HCT116 (cell line): ENCODE measurements at regions not wholly inside any gene's neighbourhood (a gene's known extent, or its start where the extent isn't known, plus 50 kb on each side); places are given as distances from the start of the nearest gene placed in this dataset.

Experiments used
- ATAC-seq: fragments of 200-7000 bp; cut with Tn5 transposase; 2 replicates; pipeline ENCODE4 v1.9.1; 2020; ENCODE audit warnings: mild to moderate bottlenecking, moderate library complexity
- BruUV-seq: library from RNA; stranded (reverse); fragments of 400-500 nt; replicated peaks from 2 replicates; lab custom pipeline; 2021; lab: Mats Ljungman, UMichigan
- CTCF ChIA-PET: fragments of 300-600 bp; sonication (Branson Sonifier 250); formaldehyde crosslinking; loops from one replicate; lab custom pipeline; 2021; ENCODE audit warnings: antibody characterized with exemption; lab: Charles Lee
- POLR2A ChIA-PET: fragments of 300-600, 350-600 bp; sonication (Branson Sonifier 250); formaldehyde crosslinking; loops from one replicate; lab custom pipeline; 2021; ENCODE audit warnings: antibody characterized with exemption; lab: Charles Lee
- RAD21 ChIA-PET, 2 experiments: fragments of 300-600 bp; sonication (Branson Sonifier 250); formaldehyde crosslinking; loops; one replicate each; lab custom pipeline; 2023; ENCODE audit warnings: low total read pairs in 2 of 2; ENCODE audit not compliant: uncharacterized antibody in 2 of 2, unreplicated experiment in 2 of 2, low non-redundant PET in 1 of 2; lab: Charles Lee
- DNase-seq: peaks from one replicate; pipeline ENCODE4 v3.0.0-alpha.2; 2010; ENCODE audit warnings: low read depth, low spot score
- H2AFZ ChIP-seq: fragments of 200-600 bp; shearing (Covaris generic), sonication (generic); 2 replicates; pipeline ENCODE4 v1.6.1; 2017; ENCODE audit warnings: low read depth, mixed run types, mixed read lengths, antibody characterized with exemption, low read length; ENCODE audit not compliant: poor library complexity, severe bottlenecking
- H3K27ac ChIP-seq: 2 replicates; pipeline ENCODE4 v1.5.1; 2012; ENCODE audit warnings: low read depth, low read length
- H3K27me3 ChIP-seq: fragments of 200-600 bp; sonication (generic); 2 replicates; pipeline ENCODE4 v1.6.1; 2016; ENCODE audit warnings: mixed run types, low read length, mixed read lengths; ENCODE audit not compliant: insufficient read depth
- H3K36me3 ChIP-seq, 2 experiments: fragments of 200-500 bp in 1 of 2; fragments of 200-600 bp in 1 of 2; sonication (Bioruptor generic) in 1 of 2; sonication (generic) in 1 of 2; 2 replicates each; pipeline versions ENCODE4 v1.5.1 to v1.6.1; 2014 to 2016; ENCODE audit warnings: low read length in 2 of 2, inconsistent platforms in 1 of 2, mixed read lengths in 1 of 2, mixed run types in 1 of 2; ENCODE audit not compliant: insufficient read depth in 2 of 2, control insufficient read depth in 1 of 2
- H3K4me1 ChIP-seq, 2 experiments: fragments of 200-600 bp in 1 of 2; sonication (generic) in 1 of 2; 2 replicates each; pipeline versions ENCODE4 v1.5.1 to v1.6.1; 2012 to 2017; ENCODE audit warnings: low read length in 2 of 2, inconsistent platforms in 1 of 2, mild to moderate bottlenecking in 1 of 2, mixed read lengths in 1 of 2, mixed run types in 1 of 2, moderate library complexity in 1 of 2; ENCODE audit not compliant: insufficient read depth in 2 of 2, control insufficient read depth in 1 of 2
- H3K4me2 ChIP-seq: fragments of 200-600 bp; sonication (generic); 2 replicates; pipeline ENCODE4 v1.6.1; 2017; ENCODE audit warnings: mixed run types, low read length, mixed read lengths
- H3K4me3 ChIP-seq, 2 experiments: fragments of 200-600 bp in 1 of 2; sonication (generic) in 1 of 2; replicated peaks in 1 of 2; 2 replicates each; pipeline ENCODE4 v1.5.1; 2011 to 2016; ENCODE audit warnings: low read length in 2 of 2, control low read depth in 1 of 2, low read depth in 1 of 2, mild to moderate bottlenecking in 1 of 2, mixed read lengths in 1 of 2, mixed run types in 1 of 2
- H3K79me2 ChIP-seq: fragments of 200-600 bp; sonication (generic); 2 replicates; pipeline ENCODE4 v1.6.1; 2017; ENCODE audit warnings: mild to moderate bottlenecking, mixed run types, low read length, moderate library complexity, mixed read lengths; ENCODE audit not compliant: insufficient read depth
- H3K9ac ChIP-seq: fragments of 200-600 bp; sonication (generic); 2 replicates; pipeline ENCODE4 v1.6.1; 2016; ENCODE audit warnings: low read length, mixed read lengths
- H3K9me2 ChIP-seq: fragments of 200-600 bp; sonication (generic), shearing (Covaris generic); 2 replicates; pipeline ENCODE4 v1.6.1; 2017; ENCODE audit warnings: mixed run types, mild to moderate bottlenecking, moderate library complexity; ENCODE audit not compliant: insufficient read depth
- H3K9me3 ChIP-seq, 2 experiments: fragments of 200-500 bp in 1 of 2; fragments of 200-600 bp in 1 of 2; sonication (Bioruptor generic) in 1 of 2; sonication (generic) in 1 of 2; 2 replicates each; pipeline ENCODE4 v1.6.1; 2014 to 2017; ENCODE audit warnings: low read length in 2 of 2, mixed read lengths in 2 of 2, inconsistent platforms in 1 of 2, low read depth in 1 of 2, mild to moderate bottlenecking in 1 of 2, mixed run types in 1 of 2, moderate library complexity in 1 of 2; ENCODE audit not compliant: control insufficient read depth in 1 of 2, insufficient read depth in 1 of 2
- H4K20me1 ChIP-seq: fragments of 200-600 bp; sonication (generic), shearing (Covaris generic); 2 replicates; pipeline ENCODE4 v1.6.1; 2017; ENCODE audit warnings: mixed run types, mild to moderate bottlenecking, moderate library complexity; ENCODE audit not compliant: insufficient read depth
- CBX3 ChIP-seq: IDR thresholded peaks from 2 replicates; pipeline ENCODE4 v1.6.1; 2012; ENCODE audit warnings: low read depth
- EGR1 ChIP-seq: IDR thresholded peaks from 2 replicates; pipeline ENCODE4 v1.6.1; 2012; ENCODE audit warnings: low read depth
- POLR2AphosphoS5 ChIP-seq: IDR thresholded peaks from 2 replicates; pipeline ENCODE4 v1.6.1; 2011; ENCODE audit warnings: mild to moderate bottlenecking, low read depth, low read length, moderate library complexity
- RAD21 ChIP-seq: IDR thresholded peaks from 2 replicates; pipeline ENCODE4 v1.6.1; 2012; ENCODE audit warnings: low read depth, mild to moderate bottlenecking
- REST ChIP-seq: IDR thresholded peaks from 2 replicates; pipeline ENCODE4 v1.6.1; 2012; ENCODE audit warnings: low read depth
- SRF ChIP-seq: IDR thresholded peaks from 2 replicates; pipeline ENCODE4 v1.6.1; 2012; ENCODE audit warnings: low read depth
- ZNF274 ChIP-seq: fragments of 200-500 bp; sonication (Bioruptor generic); IDR thresholded peaks from 2 replicates; pipeline ENCODE4 v1.6.1; 2014; ENCODE audit warnings: mild to moderate bottlenecking, low read depth, low read length, inconsistent platforms
- intact Hi-C: fragments of 100-400 bp; cut with micrococcal nuclease; formaldehyde crosslinking; loops from 2 replicates; pipeline ENCODE4 v1.10.0; 2022

- ATAC-seq = no peak
- no peak overlapping the region for H3K4me2 ChIP-seq
- peaks cover 5% of the 10 kb centered on the region for H3K27me3 ChIP-seq
- H3K36me3 ChIP-seq = no peaks in the 10 kb centered on the region
- H3K79me2 ChIP-seq = no peaks in the 10 kb centered on the region
- H3K9ac ChIP-seq = no peak overlapping the region
- no peak overlapping the region for H3K4me3 ChIP-seq
- no peaks in the 10 kb centered on the region for H3K4me1 ChIP-seq
- no peaks in the 10 kb centered on the region for H3K9me2 ChIP-seq
- H2AFZ ChIP-seq = no peak overlapping the region
- TF ChIP-seq CBX3 (no peak), POLR2AphosphoS5 (no peak), SRF (no peak), REST (no peak), RAD21 (no peak), EGR1 (no peak), ZNF274 (no peak)
- TF ChIP-seq, all 23 proteins: peak for 0
- ChIA-PET CTCF (no interaction called here), POLR2A (no interaction called here), RAD21 (no interaction called here)
- Histone ChIP-seq H3K9me3 (no peaks in the 10 kb centered on the region), H3K27ac (no peak overlapping the region), H4K20me1 (no peaks in the 10 kb centered on the region)
- no peak for DNase-seq
- BruUV-seq = no TSS peak
- intact Hi-C loops = no loop called here
Observed at GRCh38 chr3:117798687-117799386, 1089.3 kb downstream of the TUSC7 start.
